ENCODE measurements at regions not wholly inside any gene's neighbourhood (a gene's known extent, or its start where the extent isn't known, plus 50 kb on each side); places are given as distances from the start of the nearest gene placed in this dataset.

GRCh38 chr22:48511781-48512327 is 1315.8 kb downstream of the BRD1 start:
- no peak for TF ChIP-seq CTCF (IDR thresholded peaks at IDR 0.05; ENCODE audit: low read depth, low read length, missing control alignments)
- DNase-seq (ENCODE audit: low read depth): no peak
- H3K4me3 ChIP-seq (ENCODE audit: low read depth, low read length): no peak overlapping the region
- in situ Hi-C loops (cut with HindIII; ENCODE audit: low sequenced_read_pairs): no loop called here

GRCh38 chr22:48511211-48511610 is 1316.5 kb downstream of the BRD1 start:
- in situ Hi-C loops (cut with HindIII; ENCODE audit: low sequenced_read_pairs): no loop called here
- no peak for TF ChIP-seq CTCF (IDR thresholded peaks at IDR 0.05; ENCODE audit: low read depth, low read length, missing control alignments)

GRCh38 chr22:48510599-48510998 is 1317.1 kb downstream of the BRD1 start:
- no peak for TF ChIP-seq CTCF (IDR thresholded peaks at IDR 0.05; ENCODE audit: low read depth, low read length, missing control alignments)
- in situ Hi-C loops (cut with HindIII; ENCODE audit: low sequenced_read_pairs): no loop called here
- no peak overlapping the region for H3K4me3 ChIP-seq (ENCODE audit: low read depth, low read length)
- no peak for DNase-seq (ENCODE audit: low read depth)

More at GRCh38 chr22:48511211-48511610, 1316.5 kb downstream of the BRD1 start:
- no peak overlapping the region for H3K4me3 ChIP-seq (ENCODE audit: low read depth, low read length)
- no peak for DNase-seq (ENCODE audit: low read depth)

GRCh38 chr22:48507595-48508350 is 1319.9 kb downstream of the BRD1 start:
- DNase-seq (ENCODE audit: low read depth): no peak
- in situ Hi-C loops (cut with HindIII; ENCODE audit: low sequenced_read_pairs): no loop called here
- H3K4me3 ChIP-seq (ENCODE audit: low read depth, low read length): no peak overlapping the region
- no peak for TF ChIP-seq CTCF (IDR thresholded peaks at IDR 0.05; ENCODE audit: low read depth, low read length, missing control alignments)

- H3K4me3 ChIP-seq (ENCODE audit: low read depth, low read length): no peak overlapping the region
- DNase-seq (ENCODE audit: low read depth): no peak
- no peak for TF ChIP-seq CTCF (IDR thresholded peaks at IDR 0.05; ENCODE audit: low read depth, low read length, missing control alignments)
- in situ Hi-C loops (cut with HindIII; ENCODE audit: low sequenced_read_pairs): no loop called here
These were observed 1320.5 kb downstream of the BRD1 start for GRCh38 chr22:48507171-48507570.

- no peak overlapping the region for H3K4me3 ChIP-seq (ENCODE audit: low read depth, low read length)
- TF ChIP-seq CTCF (IDR thresholded peaks at IDR 0.05; ENCODE audit: low read depth, low read length, missing control alignments): no peak
- in situ Hi-C loops (cut with HindIII; ENCODE audit: low sequenced_read_pairs): no loop called here
- no peak for DNase-seq (ENCODE audit: low read depth)
These were observed 1321.0 kb downstream of the BRD1 start for GRCh38 chr22:48506506-48507145.
